Lower leg skin (tissue), 4 donors: ENCODE measurements at regions not wholly inside any gene's neighbourhood (a gene's known extent, or its start where the extent isn't known, plus 50 kb on each side); places are given as distances from the start of the nearest gene placed in this dataset.

Experiments
- DNase-seq, 2 donors: peaks; one replicate each; pipeline ENCODE4 v3.0.0-alpha.2; 2019; ENCODE audit warnings: low spot score in 2 of 2
- H3K4me3 ChIP-seq: fragments of 200-600 bp; sonication (generic); 2 replicates; pipeline ENCODE4 v1.5.1; 2017; ENCODE audit warnings: mild to moderate bottlenecking, low read depth; ENCODE audit not compliant: poor library complexity, severe bottlenecking
- CTCF ChIP-seq, 3 donors: fragments of 450-650 bp; IDR thresholded peaks; one replicate each; pipeline ENCODE4 v1.5.1; 2016; ENCODE audit warnings: antibody characterized with exemption in 3 of 3, mild to moderate bottlenecking in 3 of 3, moderate library complexity in 2 of 3
- POLR2A ChIP-seq, 2 donors: fragments of 450-650 bp; IDR thresholded peaks; one replicate each; pipeline ENCODE4 v1.6.1; 2016 to 2017; ENCODE audit warnings: antibody characterized with exemption in 2 of 2, mild to moderate bottlenecking in 1 of 2, moderate library complexity in 1 of 2
- WGBS, 2 donors: methylation state at CpG; one replicate each; pipeline ENCODE4 v1.1.5; 2018; 5-methylcytosine and 5-hydroxymethylcytosine counted together
- intact Hi-C: fragments of 100-400 bp; cut with DNase I; formaldehyde crosslinking; loops from one replicate; pipeline ENCODE4 v1.15.0; 2023; ENCODE audit warnings: low total_unique reads

GRCh38 chr2:215883799-215884198 is 129.6 kb downstream of the MREG start:
- TF ChIP-seq CTCF (IDR thresholded peaks at IDR 0.05) (no peak), POLR2A (IDR thresholded peaks at IDR 0.05) (no peak)
- intact Hi-C loops, result no loop called here
- DNase-seq, result no peak
- no peak overlapping the region for H3K4me3 ChIP-seq

- 54 to 66% methylated on average over 2 of the region's 2 CpGs for WGBS, 2 donors
- no peak for DNase-seq
- intact Hi-C loops, result no loop called here
- H3K4me3 ChIP-seq, result no peak overlapping the region
- TF ChIP-seq POLR2A (IDR thresholded peaks at IDR 0.05) (no peak), CTCF (IDR thresholded peaks at IDR 0.05) (no peak)
These were observed 130.7 kb downstream of the MREG start for GRCh38 chr2:215882689-215883088.

- WGBS, 2 donors, result 58 to 59% methylated on average over 2 of the region's 2 CpGs
- TF ChIP-seq CTCF (IDR thresholded peaks at IDR 0.05) (no peak), POLR2A (IDR thresholded peaks at IDR 0.05) (no peak)
- no peak overlapping the region for H3K4me3 ChIP-seq
- intact Hi-C loops, result no loop called here
- DNase-seq, result no peak
These were observed 131.8 kb downstream of the MREG start for GRCh38 chr2:215881582-215881981.

GRCh38 chr2:215880970-215881369 is 132.4 kb downstream of the MREG start:
- no peak for TF ChIP-seq POLR2A (IDR thresholded peaks at IDR 0.05)
- no peak for DNase-seq
- 74 to 75% methylated on average over 4 of the region's 4 CpGs for WGBS, 2 donors
- no peak overlapping the region for H3K4me3 ChIP-seq
- intact Hi-C loops, result no loop called here

- 92 to 97% methylated on average over 8 of the region's 8 CpGs for WGBS, 2 donors
- H3K4me3 ChIP-seq, result no peak overlapping the region
- TF ChIP-seq CTCF (IDR thresholded peaks at IDR 0.05) (no peak), POLR2A (IDR thresholded peaks at IDR 0.05) (no peak)
- DNase-seq, result no peak
- intact Hi-C loops, result no loop called here
These were observed 133.1 kb downstream of the MREG start for GRCh38 chr2:215879977-215880940.

- WGBS, 2 donors, result 81 to 85% methylated on average over 1 of the region's 1 CpG
- no peak overlapping the region for H3K4me3 ChIP-seq
- DNase-seq, result no peak
- TF ChIP-seq POLR2A (IDR thresholded peaks at IDR 0.05) (no peak), CTCF (IDR thresholded peaks at IDR 0.05) (no peak)
- intact Hi-C loops, result no loop called here
These were observed 134.0 kb downstream of the MREG start for GRCh38 chr2:215879331-215879730.
